Bronchial epithelial cell (primary cell): ENCODE measurements at regions not wholly inside any gene's neighbourhood (a gene's known extent, or its start where the extent isn't known, plus 50 kb on each side); places are given as distances from the start of the nearest gene placed in this dataset.

Experiments used
- DNase-seq: peaks from one replicate; pipeline ENCODE4 v3.0.0-alpha.2; 2010; ENCODE audit warnings: low read depth
- FAIRE-seq: peaks from 2 replicates; lab custom pipeline; 2011; peaks lifted over from hg19 to GRCh38; lab: Jason Lieb, UNC
- H3K27me3 ChIP-seq: 2 replicates; pipeline ENCODE4 v1.5.1; 2011; ENCODE audit warnings: low read length; ENCODE audit not compliant: control insufficient read depth, insufficient read depth
- H3K36me3 ChIP-seq: 2 replicates; pipeline ENCODE4 v1.5.1; 2011; ENCODE audit warnings: low read length; ENCODE audit not compliant: control insufficient read depth, insufficient read depth
- H3K4me3 ChIP-seq: 2 replicates; pipeline ENCODE4 v1.5.1; 2011; ENCODE audit warnings: mild to moderate bottlenecking, low read depth, low read length, control low read depth
- CTCF ChIP-seq: IDR thresholded peaks from 2 replicates; pipeline ENCODE4 v1.5.1; 2011; ENCODE audit warnings: mild to moderate bottlenecking, moderate library complexity, low read length, control low read depth, inconsistent platforms; ENCODE audit not compliant: insufficient read depth, severe bottlenecking

- Histone ChIP-seq H3K36me3 (no peaks in the 10 kb centered on the region), H3K27me3 (no peaks in the 10 kb centered on the region), H3K4me3 (no peak overlapping the region)
- FAIRE-seq (no peak), DNase-seq (no peak)
- no peak for TF ChIP-seq CTCF
Observed at GRCh38 chr2:172227719-172228118, 125.0 kb upstream of the DLX2 start.

DNA sequence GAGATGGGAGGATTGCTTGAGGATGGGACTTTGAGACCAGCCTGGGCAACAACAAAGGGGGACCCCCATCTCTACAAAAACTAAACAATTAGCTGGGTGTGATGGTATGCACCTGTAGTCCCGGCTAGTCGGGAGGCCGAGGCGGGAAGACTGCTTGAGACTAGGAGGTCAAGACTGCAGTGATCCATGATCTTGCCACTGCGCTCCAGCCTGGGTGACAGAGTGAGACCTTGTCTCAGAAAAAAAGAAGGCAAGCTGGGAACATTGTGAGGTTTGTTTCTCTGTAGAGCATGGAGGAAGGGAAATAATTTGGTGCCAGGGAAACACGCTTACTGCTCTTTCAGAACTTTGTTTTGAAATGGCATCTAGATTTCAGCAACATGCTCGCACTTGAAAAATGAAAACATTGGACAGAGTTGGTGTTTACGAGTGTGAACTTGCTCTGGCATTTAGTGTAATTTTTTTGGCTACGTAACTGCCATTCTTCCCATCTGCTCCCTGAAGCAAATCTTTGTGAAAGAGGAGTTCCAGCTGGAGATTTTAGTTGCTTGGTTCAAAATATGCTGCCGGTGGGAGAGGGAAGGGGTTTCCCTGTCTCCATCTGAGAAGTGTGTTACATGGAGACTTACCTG, 125.6 kb upstream of the DLX2 start:
- H3K27me3 ChIP-seq, result no peaks in the 10 kb centered on the region
- H3K36me3 ChIP-seq, result no peaks in the 10 kb centered on the region
- DNase-seq, result peak; percentile 95
- H3K4me3 ChIP-seq, result no peak overlapping the region
- peak; percentile 62 for FAIRE-seq
- TF ChIP-seq CTCF, result no peak

GRCh38 chr2:172229125-172229524, 126.4 kb upstream of the DLX2 start:
- H3K4me3 ChIP-seq, result no peak overlapping the region
- DNase-seq (no peak), FAIRE-seq (no peak)
- H3K27me3 ChIP-seq, result no peaks in the 10 kb centered on the region
- no peak for TF ChIP-seq CTCF
- H3K36me3 ChIP-seq, result no peaks in the 10 kb centered on the region

GRCh38 chr2:172230332-172230888, 127.7 kb upstream of the DLX2 start:
- no peak overlapping the region for H3K4me3 ChIP-seq
- TF ChIP-seq CTCF, result no peak
- FAIRE-seq, result no peak
- no peak for DNase-seq
- no peaks in the 10 kb centered on the region for H3K36me3 ChIP-seq
- no peaks in the 10 kb centered on the region for H3K27me3 ChIP-seq

GRCh38 chr2:172230889-172231401, 128.2 kb upstream of the DLX2 start:
- FAIRE-seq (no peak), DNase-seq (peak; percentile 54)
- H3K36me3 ChIP-seq, result no peaks in the 10 kb centered on the region
- H3K4me3 ChIP-seq, result no peak overlapping the region
- H3K27me3 ChIP-seq, result no peaks in the 10 kb centered on the region
- TF ChIP-seq CTCF, result no peak
